HS-27A (cell line): ENCODE measurements at regions not wholly inside any gene's neighbourhood (a gene's known extent, or its start where the extent isn't known, plus 50 kb on each side); places are given as distances from the start of the nearest gene placed in this dataset.

Experiments used
- DNase-seq: peaks from one replicate; pipeline ENCODE4 v3.0.0-alpha.2; 2012; ENCODE audit warnings: low read depth, missing footprints

- no peak for DNase-seq
Measured at GRCh38 chr13:89902223-89902622, 1445.3 kb upstream of the MIR17HG start.

GRCh38 chr13:89903115-89903514 is 1444.4 kb upstream of the MIR17HG start:
- no peak for DNase-seq

- no peak for DNase-seq
Measured at GRCh38 chr13:89910166-89910565, 1437.3 kb upstream of the MIR17HG start.

GRCh38 chr13:89916551-89916950 is 1430.9 kb upstream of the MIR17HG start:
- no peak for DNase-seq

- DNase-seq = no peak
Measured at GRCh38 chr13:89920461-89920860, 1427.0 kb upstream of the MIR17HG start.

- DNase-seq = no peak
Measured at GRCh38 chr13:89923052-89923451, 1424.4 kb upstream of the MIR17HG start.

GRCh38 chr13:89923736-89924135 is 1423.8 kb upstream of the MIR17HG start:
- DNase-seq = no peak

GRCh38 chr13:89925107-89925506 is 1422.4 kb upstream of the MIR17HG start:
- no peak for DNase-seq

GRCh38 chr13:89930861-89931260 is 1416.6 kb upstream of the MIR17HG start:
- no peak for DNase-seq

GRCh38 chr13:89932902-89933301 is 1414.6 kb upstream of the MIR17HG start:
- DNase-seq = no peak

- DNase-seq = no peak
Measured at GRCh38 chr13:89936256-89936655, 1411.2 kb upstream of the MIR17HG start.

GRCh38 chr13:89937420-89937819 is 1410.1 kb upstream of the MIR17HG start:
- DNase-seq = no peak

GRCh38 chr13:89940383-89940782 is 1407.1 kb upstream of the MIR17HG start:
- DNase-seq = no peak

- no peak for DNase-seq
Measured at GRCh38 chr13:89943139-89943538, 1404.3 kb upstream of the MIR17HG start.

- DNase-seq = no peak
Measured at GRCh38 chr13:89950225-89950624, 1397.3 kb upstream of the MIR17HG start.

- DNase-seq = no peak
Measured at GRCh38 chr13:89951341-89951740, 1396.1 kb upstream of the MIR17HG start.

- DNase-seq = no peak
Measured at GRCh38 chr13:89953581-89953980, 1393.9 kb upstream of the MIR17HG start.

GRCh38 chr13:89955773-89956172 is 1391.7 kb upstream of the MIR17HG start:
- DNase-seq = no peak

GRCh38 chr13:89959074-89959473 is 1388.4 kb upstream of the MIR17HG start:
- no peak for DNase-seq

- DNase-seq = no peak
Measured at GRCh38 chr13:89965252-89965651, 1382.2 kb upstream of the MIR17HG start.

GRCh38 chr13:89966524-89966923 is 1381.0 kb upstream of the MIR17HG start:
- DNase-seq = no peak

- DNase-seq = no peak
Measured at GRCh38 chr13:89967701-89968100, 1379.8 kb upstream of the MIR17HG start.

- DNase-seq = no peak
Measured at GRCh38 chr13:89968470-89968869, 1379.0 kb upstream of the MIR17HG start.

GRCh38 chr13:89970353-89970709 is 1377.2 kb upstream of the MIR17HG start:
- no peak for DNase-seq

- DNase-seq = no peak
Measured at GRCh38 chr13:89977203-89977602, 1370.3 kb upstream of the MIR17HG start.
